ENCODE measurements at regions not wholly inside any gene's neighbourhood (a gene's known extent, or its start where the extent isn't known, plus 50 kb on each side); places are given as distances from the start of the nearest gene placed in this dataset.

- no peaks in the 10 kb centered on the region for H4K20me1 ChIP-seq (ENCODE audit: insufficient read depth)
- no peaks in the 10 kb centered on the region for H3K79me2 ChIP-seq (replicated peaks; ENCODE audit: insufficient read depth, low read length)
- H3F3A ChIP-seq (ENCODE audit: insufficient read depth, low read length, poor library complexity, severe bottlenecking) = no peaks in the 10 kb centered on the region
- no peak overlapping the region for H3K27ac ChIP-seq (ENCODE audit: low read length)
- no peak for TF ChIP-seq CTCF (IDR thresholded peaks at IDR 0.05; ENCODE audit: poor library complexity, severe bottlenecking)
- no peak for TF ChIP-seq RAD21 (conservative IDR thresholded peaks at IDR 0.05)
- TF ChIP-seq EP300 (conservative IDR thresholded peaks at IDR 0.05; ENCODE audit: poor library complexity, severe bottlenecking) = no peak
- TF ChIP-seq MXI1 (conservative IDR thresholded peaks at IDR 0.05; ENCODE audit: poor library complexity, severe bottlenecking) = no peak
- TF ChIP-seq EZH2 (IDR thresholded peaks at IDR 0.05; ENCODE audit: borderline replicate concordance, insufficient read depth, low read length, poor library complexity, severe bottlenecking) = no peak
- no peak for TF ChIP-seq POLR2AphosphoS5 (IDR thresholded peaks at IDR 0.05)
- TF ChIP-seq SMC3 (conservative IDR thresholded peaks at IDR 0.05; ENCODE audit: poor library complexity) = no peak
- no peak for TF ChIP-seq REST (IDR thresholded peaks at IDR 0.05; ENCODE audit: borderline replicate concordance)
- no peak for TF ChIP-seq TAF1 (IDR thresholded peaks at IDR 0.05; ENCODE audit: low read depth)
- no peak overlapping the region for H3K9ac ChIP-seq (ENCODE audit: low read length)
- H3K9me3 ChIP-seq (ENCODE audit: low read length) = no peaks in the 10 kb centered on the region
- H3K9me2 ChIP-seq (ENCODE audit: insufficient read depth, low read length) = no peaks in the 10 kb centered on the region
- H3K4me2 ChIP-seq (ENCODE audit: low read length) = no peak overlapping the region
- no peaks in the 10 kb centered on the region for H3K36me3 ChIP-seq (ENCODE audit: insufficient read depth, low read length)
- no peaks in the 10 kb centered on the region for H3K27me3 ChIP-seq (ENCODE audit: insufficient read depth, low read depth, low read length)
- H2AFZ ChIP-seq (ENCODE audit: low read depth, low read length) = no peak overlapping the region
- H3K4me3 ChIP-seq (ENCODE audit: low read length) = no peak overlapping the region
Observed at GRCh38 chr13:47087841-47088240, 191.0 kb upstream of the HTR2A start.

GRCh38 chr13:47087241-47087640 lies 190.4 kb upstream of the HTR2A start:
- Histone ChIP-seq H3F3A (ENCODE audit: insufficient read depth, low read length, poor library complexity, severe bottlenecking) (no peaks in the 10 kb centered on the region), H3K9ac (ENCODE audit: low read length) (no peak overlapping the region), H3K4me3 (ENCODE audit: low read length) (no peak overlapping the region), H3K27ac (ENCODE audit: low read length) (no peak overlapping the region), H3K9me2 (ENCODE audit: insufficient read depth, low read length) (no peaks in the 10 kb centered on the region), H3K4me2 (ENCODE audit: low read length) (no peak overlapping the region), H2AFZ (ENCODE audit: low read depth, low read length) (no peak overlapping the region), H4K20me1 (ENCODE audit: insufficient read depth) (no peaks in the 10 kb centered on the region), H3K79me2 (replicated peaks; ENCODE audit: insufficient read depth, low read length) (no peaks in the 10 kb centered on the region), H3K27me3 (ENCODE audit: insufficient read depth, low read depth, low read length) (no peaks in the 10 kb centered on the region), H3K36me3 (ENCODE audit: insufficient read depth, low read length) (no peaks in the 10 kb centered on the region), H3K9me3 (ENCODE audit: low read length) (no peaks in the 10 kb centered on the region)
- no peak for TF ChIP-seq POLR2AphosphoS5 (IDR thresholded peaks at IDR 0.05)
- TF ChIP-seq SMC3 (conservative IDR thresholded peaks at IDR 0.05; ENCODE audit: poor library complexity) = no peak
- no peak for TF ChIP-seq REST (IDR thresholded peaks at IDR 0.05; ENCODE audit: borderline replicate concordance)
- no peak for TF ChIP-seq EZH2 (IDR thresholded peaks at IDR 0.05; ENCODE audit: borderline replicate concordance, insufficient read depth, low read length, poor library complexity, severe bottlenecking)
- TF ChIP-seq CTCF (IDR thresholded peaks at IDR 0.05; ENCODE audit: poor library complexity, severe bottlenecking) = no peak
- TF ChIP-seq MXI1 (conservative IDR thresholded peaks at IDR 0.05; ENCODE audit: poor library complexity, severe bottlenecking) = no peak
- no peak for TF ChIP-seq TAF1 (IDR thresholded peaks at IDR 0.05; ENCODE audit: low read depth)
- TF ChIP-seq EP300 (conservative IDR thresholded peaks at IDR 0.05; ENCODE audit: poor library complexity, severe bottlenecking) = no peak
- TF ChIP-seq RAD21 (conservative IDR thresholded peaks at IDR 0.05) = no peak

Data from neural cell (in vitro differentiated cells).